ENCODE measurements at regions not wholly inside any gene's neighbourhood (a gene's known extent, or its start where the extent isn't known, plus 50 kb on each side); places are given as distances from the start of the nearest gene placed in this dataset.

DNA sequence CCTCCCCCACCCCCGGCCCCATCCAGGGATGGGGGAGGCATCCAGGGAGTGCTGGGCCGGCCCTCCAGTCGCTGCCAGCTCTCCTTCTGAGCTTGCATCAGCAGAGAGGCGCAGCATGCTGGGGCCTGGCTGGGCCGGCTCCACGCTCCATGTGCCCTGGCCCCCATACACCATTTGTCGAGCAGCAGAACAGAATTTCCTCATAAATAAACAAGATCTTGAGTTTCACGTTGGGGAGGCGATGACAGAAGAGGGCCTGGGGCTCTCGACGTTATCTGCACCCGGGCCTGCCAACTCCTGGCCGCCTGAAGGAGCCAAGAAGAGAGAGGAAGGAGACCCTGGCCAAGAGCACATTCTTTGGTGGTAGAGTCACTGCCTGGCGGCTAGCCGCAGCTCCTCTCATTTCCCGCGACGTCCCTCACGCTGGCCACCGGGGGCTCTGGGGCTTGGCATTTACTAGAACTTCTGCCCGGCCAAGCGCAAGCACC, 177.0 kb downstream of the FGF18 start:
- no peak for TF ChIP-seq POLR2A (IDR thresholded peaks at IDR 0.05)
- TF ChIP-seq, protein P1, sequence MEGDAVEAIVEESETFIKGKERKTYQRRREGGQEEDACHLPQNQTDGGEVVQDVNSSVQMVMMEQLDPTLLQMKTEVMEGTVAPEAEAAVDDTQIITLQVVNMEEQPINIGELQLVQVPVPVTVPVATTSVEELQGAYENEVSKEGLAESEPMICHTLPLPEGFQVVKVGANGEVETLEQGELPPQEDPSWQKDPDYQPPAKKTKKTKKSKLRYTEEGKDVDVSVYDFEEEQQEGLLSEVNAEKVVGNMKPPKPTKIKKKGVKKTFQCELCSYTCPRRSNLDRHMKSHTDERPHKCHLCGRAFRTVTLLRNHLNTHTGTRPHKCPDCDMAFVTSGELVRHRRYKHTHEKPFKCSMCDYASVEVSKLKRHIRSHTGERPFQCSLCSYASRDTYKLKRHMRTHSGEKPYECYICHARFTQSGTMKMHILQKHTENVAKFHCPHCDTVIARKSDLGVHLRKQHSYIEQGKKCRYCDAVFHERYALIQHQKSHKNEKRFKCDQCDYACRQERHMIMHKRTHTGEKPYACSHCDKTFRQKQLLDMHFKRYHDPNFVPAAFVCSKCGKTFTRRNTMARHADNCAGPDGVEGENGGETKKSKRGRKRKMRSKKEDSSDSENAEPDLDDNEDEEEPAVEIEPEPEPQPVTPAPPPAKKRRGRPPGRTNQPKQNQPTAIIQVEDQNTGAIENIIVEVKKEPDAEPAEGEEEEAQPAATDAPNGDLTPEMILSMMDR (IDR thresholded peaks at IDR 0.05 in 4 of 5, conservative IDR thresholded peaks at IDR 0.05 in 1 of 5), result no peak

Measured in gastrocnemius medialis (tissue), 4 donors.